Ammon's horn (tissue), 1 donor: ENCODE measurements at regions not wholly inside any gene's neighbourhood (a gene's known extent, or its start where the extent isn't known, plus 50 kb on each side); places are given as distances from the start of the nearest gene placed in this dataset.
"Not testable (repeated sequence)": the region's sequence is repeated elsewhere in the genome, so short reads cannot be mapped to it uniquely, and the experiment has no call there.

ENCODE experiments used
- DNase-seq: peaks from one replicate; pipeline ENCODE4 v3.0.0-alpha.2; 2016; ENCODE audit warnings: low spot score

DNA sequence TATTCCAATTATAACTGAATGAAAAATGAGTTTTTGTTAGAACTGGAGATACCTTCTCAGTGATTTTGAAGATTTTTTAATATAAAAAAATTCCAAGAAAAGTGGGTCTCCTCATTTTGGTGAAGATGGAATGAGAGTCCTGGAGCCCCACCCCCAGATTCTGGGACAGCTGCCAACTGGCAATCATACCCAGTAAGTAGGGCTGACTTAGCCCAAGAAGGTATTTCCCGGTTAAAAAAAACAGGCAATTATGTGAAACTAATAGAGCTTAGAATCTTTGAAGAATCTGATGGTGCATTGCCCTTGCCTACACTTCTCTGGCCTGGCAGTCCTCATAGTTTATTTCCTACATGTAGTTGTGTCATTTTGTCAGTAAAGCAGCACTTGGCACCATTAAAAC, 52.8 kb upstream of the VWDE start:
- DNase-seq, result no peak

DNA sequence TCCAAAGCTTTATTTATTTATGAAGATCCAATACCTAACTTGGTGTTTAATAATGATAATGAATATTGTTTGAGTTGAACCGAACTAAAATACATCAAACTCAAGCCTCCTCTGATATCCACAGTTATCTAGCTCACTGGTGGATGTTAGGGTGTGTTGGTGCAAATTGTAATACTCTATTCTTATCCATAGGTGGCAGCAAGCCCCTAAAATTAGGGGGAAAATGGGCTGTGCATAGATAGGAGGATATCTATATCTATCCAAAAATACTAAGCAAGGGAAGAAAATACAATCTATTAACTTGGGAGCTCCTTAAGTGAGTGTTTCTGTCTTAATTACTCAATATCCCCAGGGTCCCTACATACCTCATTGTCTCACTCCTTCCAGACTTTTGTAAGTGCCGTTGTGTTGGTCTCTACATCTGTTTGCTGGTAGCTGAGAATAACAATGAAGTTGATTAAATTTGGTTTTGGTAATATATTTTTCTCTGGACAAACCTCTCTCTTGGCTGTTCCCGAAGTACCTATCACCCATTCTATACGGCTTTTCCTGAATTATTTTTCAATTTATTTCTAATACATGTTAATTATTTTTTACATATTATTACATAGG, 55.0 kb upstream of the VWDE start:
- peak; percentile 12 for DNase-seq

DNA sequence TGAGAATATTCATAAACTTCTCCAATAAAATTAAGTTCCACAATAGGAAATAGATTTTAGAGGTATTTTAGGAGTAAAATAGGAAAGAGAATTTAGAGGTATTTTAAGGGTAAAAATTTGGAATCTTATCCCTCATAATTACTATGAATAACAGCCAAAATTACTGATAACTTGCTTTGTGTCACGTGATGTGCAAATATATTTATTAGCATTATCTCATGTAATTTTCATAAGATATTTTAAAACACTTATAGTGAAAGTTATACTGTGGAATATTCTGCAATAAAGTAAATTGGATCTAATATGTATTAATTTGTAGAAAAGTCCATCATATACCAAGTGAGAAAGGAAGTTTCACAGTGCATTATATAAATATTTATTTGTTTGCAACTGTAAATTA, 64.2 kb upstream of the VWDE start:
- no peak for DNase-seq

DNA sequence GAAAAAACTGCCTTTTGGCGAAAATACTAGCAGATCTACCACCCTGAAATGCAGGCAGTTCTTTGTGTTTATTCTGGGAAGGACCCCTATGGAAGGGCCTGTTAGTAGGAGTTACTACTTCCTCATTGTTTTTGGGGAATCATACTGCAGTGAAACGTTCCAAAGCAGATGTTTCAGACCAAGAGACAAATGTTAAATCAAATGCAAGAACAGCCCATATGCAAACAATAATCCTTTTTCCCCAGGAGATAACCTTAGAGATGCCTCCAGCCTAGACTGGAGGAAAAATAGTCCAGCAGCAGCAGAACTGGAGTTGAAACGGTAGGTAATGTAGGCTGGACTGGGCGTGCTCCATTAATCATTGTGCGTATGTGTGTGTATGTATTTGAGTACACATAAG, 65.9 kb upstream of the VWDE start:
- no peak for DNase-seq

DNA sequence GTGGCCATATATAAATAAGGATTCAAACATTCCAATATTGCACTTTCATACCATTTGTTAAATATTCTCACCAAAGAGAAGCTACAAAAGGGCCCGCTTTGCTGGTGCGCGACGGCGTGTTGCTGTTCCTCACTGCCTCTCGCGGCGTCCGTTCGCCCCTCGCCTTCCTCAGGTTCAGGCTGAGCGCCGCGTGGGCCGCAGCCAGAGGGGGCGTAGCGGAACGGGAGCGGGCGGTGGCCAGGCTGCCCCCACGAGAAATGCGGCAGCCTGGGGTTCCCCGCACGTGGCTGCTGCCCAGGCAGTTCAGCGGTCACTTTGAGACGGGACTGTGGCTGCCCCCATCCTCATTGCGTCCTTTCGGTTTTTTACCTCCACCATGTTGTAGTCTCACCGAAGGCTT, 67.3 kb upstream of the VWDE start:
- no peak for DNase-seq

- DNase-seq, result no peak
Measured at GRCh38 chr7:12474035-12474434, 70.4 kb upstream of the VWDE start.

- DNase-seq, result no peak
Measured at GRCh38 chr7:12475362-12476063, 71.8 kb upstream of the VWDE start.

GRCh38 chr7:12477620-12478019, 74.0 kb upstream of the VWDE start:
- no peak for DNase-seq

DNA sequence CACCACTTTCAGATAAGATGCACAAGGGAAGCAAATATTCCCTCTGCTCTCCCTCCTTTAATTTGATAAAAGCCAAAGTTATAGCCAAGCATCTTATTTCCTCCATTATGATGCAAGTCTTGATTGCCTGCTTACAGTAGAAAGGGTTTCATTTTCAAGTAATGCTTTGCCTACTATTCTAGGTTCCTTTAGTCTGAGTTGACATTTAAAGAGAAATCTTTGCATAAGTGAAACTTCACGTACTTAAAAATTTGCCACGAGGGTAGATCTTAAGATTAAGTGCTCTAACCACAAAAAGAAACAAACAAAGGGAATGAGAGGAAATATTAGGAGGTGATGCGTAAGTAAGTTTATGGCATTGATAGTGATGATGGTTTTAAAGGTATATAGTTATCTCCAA, 78.1 kb upstream of the VWDE start:
- DNase-seq, result no peak

DNA sequence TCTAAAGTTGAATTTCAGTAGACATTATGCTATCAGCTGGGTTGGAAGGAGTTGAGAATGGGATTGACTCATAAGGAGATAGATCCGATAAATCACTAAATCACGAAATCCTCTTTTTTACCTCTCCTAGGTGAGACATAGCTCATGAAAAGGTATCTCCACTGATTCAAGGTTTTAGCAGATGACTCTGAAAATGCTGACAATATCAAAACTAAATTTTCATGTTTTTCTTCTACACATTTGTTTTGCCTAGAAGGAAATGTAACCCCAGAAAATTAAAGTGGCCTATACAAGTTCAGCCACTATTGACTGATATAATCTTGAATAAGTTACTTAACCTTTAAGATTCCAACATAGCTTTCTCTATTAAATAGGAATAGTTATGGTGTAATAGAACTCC, 82.2 kb upstream of the VWDE start:
- no peak for DNase-seq

GRCh38 chr7:12488341-12488740, 82.2 kb upstream of the SCIN start:
- DNase-seq, result no peak

DNA sequence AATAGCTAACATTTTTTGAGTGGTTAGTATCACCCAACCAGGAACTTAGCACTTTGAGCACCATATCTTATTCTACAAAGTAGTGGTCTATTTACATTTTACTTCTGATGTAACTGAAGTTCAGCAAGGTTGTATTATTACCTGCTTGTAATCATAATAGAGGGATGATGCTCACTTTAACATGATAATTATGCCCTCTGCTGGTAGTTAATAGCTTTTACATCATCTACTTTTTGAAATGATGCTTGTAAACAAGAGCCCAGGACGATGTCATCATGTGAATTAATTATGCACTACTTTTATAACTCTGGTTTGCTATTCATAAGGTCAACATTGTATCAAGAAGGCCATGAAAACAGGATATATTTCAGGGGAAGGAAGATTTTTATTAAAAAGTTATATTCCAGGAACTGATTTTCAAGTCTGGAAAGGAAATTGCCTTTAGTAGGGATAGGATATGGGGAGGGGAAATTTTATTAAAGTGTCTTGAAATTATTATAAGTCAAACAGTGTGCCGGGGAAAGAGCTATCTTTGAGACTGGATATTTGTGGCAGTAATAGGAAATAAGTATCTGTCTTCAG, 80.3 kb upstream of the SCIN start:
- DNase-seq, result peak; percentile 7

DNA sequence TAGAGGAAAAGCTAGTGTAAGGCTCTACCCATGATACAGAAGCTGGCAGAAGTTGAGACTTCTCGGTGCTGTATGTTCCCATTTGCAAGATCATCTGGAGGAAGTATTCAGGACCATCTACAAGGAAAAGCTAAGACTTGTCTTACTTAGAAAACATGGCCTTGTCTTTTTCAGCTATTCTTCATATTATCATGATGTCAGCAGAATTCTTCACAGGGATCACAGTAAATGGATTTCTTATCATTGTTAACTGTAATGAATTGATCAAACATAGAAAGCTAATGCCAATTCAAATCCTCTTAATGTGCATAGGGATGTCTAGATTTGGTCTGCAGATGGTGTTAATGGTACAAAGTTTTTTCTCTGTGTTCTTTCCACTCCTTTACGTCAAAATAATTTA, 79.6 kb upstream of the SCIN start:
- DNase-seq, result no peak

- no peak for DNase-seq
Measured at GRCh38 chr7:12491526-12491925, 79.0 kb upstream of the SCIN start.

- no peak for DNase-seq
Measured at GRCh38 chr7:12493407-12493806, 77.1 kb upstream of the SCIN start.

- DNase-seq, result no peak
Measured at GRCh38 chr7:12493863-12494686, 76.4 kb upstream of the SCIN start.

- DNase-seq, result no peak
Measured at GRCh38 chr7:12494687-12495024, 75.9 kb upstream of the SCIN start.

DNA sequence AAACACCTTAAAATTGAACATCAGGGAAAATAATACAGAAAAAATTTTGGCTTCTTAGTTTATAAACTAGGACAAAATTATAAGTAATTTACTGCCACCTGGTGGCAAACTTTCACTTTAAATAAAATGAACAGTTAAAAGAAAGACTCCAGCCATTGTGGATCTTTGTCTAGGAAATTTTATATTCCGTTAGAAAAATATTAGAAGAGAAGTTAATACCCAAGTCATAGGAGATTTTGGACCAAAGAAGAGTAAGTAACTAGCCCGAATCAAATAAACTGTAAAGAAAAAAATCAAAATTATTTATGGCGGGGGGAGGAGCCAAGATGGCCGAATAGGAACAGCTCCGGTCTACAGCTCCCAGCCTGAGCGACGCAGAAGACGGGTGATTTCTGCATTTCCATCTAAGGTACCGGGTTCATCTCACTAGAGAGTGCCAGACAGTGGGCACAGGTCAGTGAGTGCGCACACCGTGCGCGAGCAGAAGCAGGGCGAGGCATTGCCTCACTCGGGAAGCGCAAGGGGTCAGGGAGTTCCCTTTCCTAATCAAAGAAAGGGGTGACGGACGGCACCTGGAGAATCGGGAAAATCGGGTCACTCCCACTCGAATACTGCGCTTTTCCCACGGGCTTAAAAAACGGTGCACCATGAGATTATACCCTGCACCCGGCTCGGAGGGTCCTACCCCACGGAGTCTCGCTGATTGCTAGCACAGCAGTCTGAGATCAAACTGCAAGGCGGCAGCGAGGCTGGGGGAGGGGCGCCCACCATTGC, 73.4 kb upstream of the SCIN start:
- DNase-seq, result not testable (repeated sequence)

GRCh38 chr7:12504149-12504548, 66.4 kb upstream of the SCIN start:
- no peak for DNase-seq

GRCh38 chr7:12508005-12508404, 62.5 kb upstream of the SCIN start:
- no peak for DNase-seq

DNA sequence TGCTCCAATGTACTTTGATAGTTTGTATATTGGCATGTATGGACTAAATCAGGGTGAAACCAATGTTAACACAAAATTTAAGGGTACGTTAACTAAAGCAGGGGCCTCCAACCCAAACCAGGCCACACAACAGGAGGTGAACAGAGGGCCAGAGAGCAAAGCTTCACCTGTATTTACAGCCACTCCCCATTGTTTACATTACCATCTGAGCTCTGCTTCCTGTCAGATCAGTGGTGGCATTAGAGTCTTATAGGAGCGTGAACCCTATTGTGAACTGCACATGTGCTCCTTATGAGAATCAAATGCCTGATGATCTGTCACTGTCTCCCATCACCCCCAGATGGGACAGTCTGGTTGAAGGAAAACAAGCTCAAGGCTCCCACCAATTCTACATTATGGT, 62.0 kb upstream of the SCIN start:
- no peak for DNase-seq

- no peak for DNase-seq
Measured at GRCh38 chr7:12517451-12517850, 53.1 kb upstream of the SCIN start.
